ENCODE measurements at regions not wholly inside any gene's neighbourhood (a gene's known extent, or its start where the extent isn't known, plus 50 kb on each side); places are given as distances from the start of the nearest gene placed in this dataset.

- TF ChIP-seq GABPA (IDR thresholded peaks at IDR 0.05; ENCODE audit: low read depth) (no peak), CTCF (IDR thresholded peaks at IDR 0.05; ENCODE audit: insufficient read depth, low read length) (no peak), POLR2AphosphoS5 (IDR thresholded peaks at IDR 0.05; ENCODE audit: low read depth) (no peak), REST (IDR thresholded peaks at IDR 0.05; ENCODE audit: insufficient replicate concordance, low read depth) (no peak), SPI1 (IDR thresholded peaks at IDR 0.05; ENCODE audit: borderline replicate concordance, low read depth) (no peak)
Measured at GRCh38 chrX:114201622-114202021, 382.3 kb upstream of the HTR2C start.
